ENCODE measurements at regions not wholly inside any gene's neighbourhood (a gene's known extent, or its start where the extent isn't known, plus 50 kb on each side); places are given as distances from the start of the nearest gene placed in this dataset.
"Not testable (repeated sequence)": the region's sequence is repeated elsewhere in the genome, so short reads cannot be mapped to it uniquely, and the experiment has no call there.

- no peak for DNase-seq
These were observed 115.2 kb upstream of the FAT3 start for GRCh38 chr11:92109466-92109865.

- no peak for DNase-seq
These were observed 117.3 kb upstream of the FAT3 start for GRCh38 chr11:92107331-92107730.

- DNase-seq, result no peak
These were observed 120.3 kb upstream of the FAT3 start for GRCh38 chr11:92104349-92104748.

GRCh38 chr11:92101920-92102319 lies 122.7 kb upstream of the FAT3 start:
- no peak for DNase-seq

GRCh38 chr11:92099183-92099582 lies 125.4 kb upstream of the FAT3 start:
- DNase-seq, result no peak

GRCh38 chr11:92098172-92098571 lies 126.4 kb upstream of the FAT3 start:
- DNase-seq, result no peak

- no peak for DNase-seq
These were observed 136.7 kb upstream of the FAT3 start for GRCh38 chr11:92087725-92088537.

GRCh38 chr11:92083123-92083522 lies 141.5 kb upstream of the FAT3 start:
- DNase-seq, result no peak

GRCh38 chr11:92082652-92083051 lies 142.0 kb upstream of the FAT3 start:
- no peak for DNase-seq

- not testable (repeated sequence) for DNase-seq
These were observed 150.1 kb upstream of the FAT3 start for GRCh38 chr11:92074498-92074897.

GRCh38 chr11:92071660-92072059 lies 153.0 kb upstream of the FAT3 start:
- DNase-seq, result no peak

GRCh38 chr11:92070026-92070889 lies 154.4 kb upstream of the FAT3 start:
- no peak for DNase-seq

- no peak for DNase-seq
These were observed 157.6 kb upstream of the FAT3 start for GRCh38 chr11:92067016-92067415.

- no peak for DNase-seq
These were observed 163.1 kb upstream of the FAT3 start for GRCh38 chr11:92061456-92062062.

- DNase-seq, result no peak
These were observed 166.7 kb upstream of the FAT3 start for GRCh38 chr11:92057849-92058442.

GRCh38 chr11:92053216-92053615 lies 171.4 kb upstream of the FAT3 start:
- no peak for DNase-seq

GRCh38 chr11:92050305-92050704 lies 174.3 kb upstream of the FAT3 start:
- no peak for DNase-seq

- DNase-seq, result no peak
These were observed 176.2 kb upstream of the FAT3 start for GRCh38 chr11:92048415-92048814.

GRCh38 chr11:92046103-92046502 lies 178.5 kb upstream of the FAT3 start:
- no peak for DNase-seq

GRCh38 chr11:92045301-92045700 lies 179.3 kb upstream of the FAT3 start:
- no peak for DNase-seq

GRCh38 chr11:92035488-92035887 lies 189.1 kb upstream of the FAT3 start:
- no peak for DNase-seq

GRCh38 chr11:92027136-92027535 lies 197.5 kb upstream of the FAT3 start:
- DNase-seq, result not testable (repeated sequence)

GRCh38 chr11:92026664-92027063 lies 198.0 kb upstream of the FAT3 start:
- DNase-seq, result no peak
